K562 (cell line): ENCODE measurements at regions not wholly inside any gene's neighbourhood (a gene's known extent, or its start where the extent isn't known, plus 50 kb on each side); places are given as distances from the start of the nearest gene placed in this dataset.

Source experiments
- ADNP ChIP-seq: fragments of 200-800 bp; sonication (Bioruptor generic); IDR thresholded peaks from 2 replicates; pipeline ENCODE4 v1.6.1; 2016; ENCODE audit warnings: missing genetic modification characterization, missing compliant biosample characterization
- ASH1L ChIP-seq: fragments of 450-650 bp; IDR thresholded peaks from 2 replicates; pipeline ENCODE4 v1.6.1; 2018; ENCODE audit warnings: borderline replicate concordance, mild to moderate bottlenecking, low read depth; ENCODE audit not compliant: partially characterized antibody
- BRF1 ChIP-seq: IDR thresholded peaks from 3 replicates; pipeline ENCODE4 v1.6.1; 2011; ENCODE audit warnings: borderline replicate concordance, mild to moderate bottlenecking; ENCODE audit not compliant: insufficient read length; ENCODE audit errors: extremely low read depth
- CREB1 ChIP-seq, 2 experiments: sonication (generic) in 1 of 2; formaldehyde crosslinking in 1 of 2; IDR thresholded peaks; 2 replicates each; pipeline versions ENCODE4 v1.6.1 to v1.8.0; 2012 to 2022; ENCODE audit warnings: inconsistent platforms in 1 of 2, mild to moderate bottlenecking in 1 of 2, missing genetic modification reagents in 1 of 2, moderate library complexity in 1 of 2
- HNRNPLL ChIP-seq: fragments of 200-400 bp; formaldehyde crosslinking; IDR thresholded peaks from 2 replicates; pipeline ENCODE4 v1.6.1; 2017; ENCODE audit warnings: low read length, low read depth, mild to moderate bottlenecking; ENCODE audit not compliant: poor library complexity, severe bottlenecking
- MAFF ChIP-seq: IDR thresholded peaks from 2 replicates; pipeline ENCODE4 v1.6.1; 2012; ENCODE audit warnings: low read length, improper control_type of control experiment
- MAFK ChIP-seq: IDR thresholded peaks from 2 replicates; pipeline ENCODE4 v1.6.1; 2011; ENCODE audit warnings: low read length, improper control_type of control experiment
- NR1H2 ChIP-seq: sonication (generic); formaldehyde crosslinking; IDR thresholded peaks from 2 replicates; pipeline ENCODE4 v1.4.0; 2020; ENCODE audit warnings: mild to moderate bottlenecking, missing genetic modification reagents
- POLR2B ChIP-seq: fragments of 450-650 bp; IDR thresholded peaks from 2 replicates; pipeline ENCODE4 v1.6.1; 2018; ENCODE audit warnings: low read depth; ENCODE audit not compliant: partially characterized antibody
- PRPF4 ChIP-seq: fragments of 200-400 bp; formaldehyde crosslinking; IDR thresholded peaks from one replicate; pipeline ENCODE4 v1.6.1; 2017; ENCODE audit warnings: low read length, low read depth, mild to moderate bottlenecking; ENCODE audit not compliant: insufficient read depth, poor library complexity, severe bottlenecking
- ZBTB17 ChIP-seq: fragments of 450-650 bp; formaldehyde crosslinking; IDR thresholded peaks from 2 replicates; pipeline ENCODE4 v1.4.0; 2020; ENCODE audit warnings: mild to moderate bottlenecking
- ZFP36 ChIP-seq: fragments of 150-350 bp; IDR thresholded peaks from 2 replicates; pipeline ENCODE4 v1.6.1; 2018; ENCODE audit warnings: low read length, low read depth; ENCODE audit not compliant: partially characterized antibody
- ZNF140 ChIP-seq: fragments of 250-450 bp; sonication (Bioruptor Pico); IDR thresholded peaks from 2 replicates; pipeline ENCODE4 v1.8.0; 2021; ENCODE audit warnings: moderate library complexity, mild to moderate bottlenecking, inconsistent platforms
- ZNF282 ChIP-seq: sonication (generic); formaldehyde crosslinking; IDR thresholded peaks from 2 replicates; pipeline ENCODE4 v1.8.1; 2023; ENCODE audit warnings: missing genetic modification reagents
- ZNF644 ChIP-seq: fragments of 200-800 bp; sonication (Bioruptor generic); IDR thresholded peaks from 2 replicates; pipeline ENCODE4 v1.6.1; 2016; ENCODE audit warnings: low read depth, missing genetic modification characterization, missing compliant biosample characterization
- ZNF778 ChIP-seq: fragments of 450-650 bp; formaldehyde crosslinking; IDR thresholded peaks from 2 replicates; pipeline ENCODE4 v1.4.0; 2020; ENCODE audit warnings: mild to moderate bottlenecking, moderate library complexity
- TF ChIP-seq, protein P1 (sequence below), 2 experiments: fragments of 450-650 bp in 1 of 2; IDR thresholded peaks; 2 replicates each; pipeline ENCODE4 v1.6.1; 2011 to 2017; ENCODE audit warnings: low read depth in 2 of 2, antibody characterized with exemption in 1 of 2, borderline replicate concordance in 1 of 2, low read length in 1 of 2, mild to moderate bottlenecking in 1 of 2, mixed read lengths in 1 of 2; ENCODE audit not compliant: control insufficient read depth in 1 of 2
- TF ChIP-seq, protein P2 (sequence below): sonication (generic); formaldehyde crosslinking; IDR thresholded peaks from 2 replicates; pipeline ENCODE4 v1.8.0; 2022; ENCODE audit warnings: missing genetic modification reagents, mild to moderate bottlenecking, moderate library complexity, borderline replicate concordance
- TF ChIP-seq, protein P3 (sequence below): sonication (generic); formaldehyde crosslinking; IDR thresholded peaks from 2 replicates; pipeline ENCODE4 v1.8.1; 2023; ENCODE audit warnings: mild to moderate bottlenecking, missing genetic modification reagents
- TF ChIP-seq, protein P4 (sequence below): fragments of 450-650 bp; formaldehyde crosslinking; IDR thresholded peaks from 2 replicates; pipeline ENCODE4 v1.4.0; 2020; ENCODE audit warnings: mild to moderate bottlenecking, moderate library complexity

DNA sequence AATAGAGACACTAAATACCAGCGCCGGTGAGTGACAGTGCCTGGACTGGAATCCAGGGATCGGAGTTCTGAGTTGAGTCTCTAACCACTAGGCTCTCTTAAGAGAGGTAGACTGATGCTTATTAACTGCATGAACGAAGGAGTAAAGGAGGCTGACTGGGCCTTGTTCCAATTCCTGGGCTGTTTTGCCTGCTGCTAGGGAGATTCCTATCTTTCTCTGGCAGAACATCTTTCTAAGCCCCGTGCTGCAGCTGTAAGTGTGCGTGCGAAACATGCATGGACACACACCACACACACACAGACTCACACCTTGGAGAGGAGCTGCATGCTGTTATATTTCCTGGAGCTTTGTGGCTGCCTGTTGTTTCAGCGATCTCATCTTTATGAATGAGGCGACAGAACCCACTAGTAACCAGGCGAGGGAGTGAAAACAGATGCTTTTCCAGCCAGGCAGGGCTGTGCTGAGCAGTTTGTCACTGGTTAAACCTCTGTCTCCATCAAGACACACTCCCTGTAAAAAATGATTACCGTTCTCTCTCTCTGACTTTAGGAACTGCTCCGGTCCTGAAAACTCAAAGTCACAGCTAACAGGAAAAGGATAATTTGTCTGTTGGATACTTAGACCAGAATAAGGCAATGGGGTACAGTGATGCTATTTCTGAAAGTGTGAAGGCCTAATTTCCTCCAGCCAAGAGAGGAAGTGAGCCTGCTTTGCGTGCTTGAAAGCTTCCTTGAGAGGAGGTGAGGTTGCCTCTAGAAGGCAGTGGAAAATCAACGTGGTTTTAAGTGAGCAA lies 157.4 kb upstream of the ZNF217 start (continued):
- TF ChIP-seq, protein P1, sequence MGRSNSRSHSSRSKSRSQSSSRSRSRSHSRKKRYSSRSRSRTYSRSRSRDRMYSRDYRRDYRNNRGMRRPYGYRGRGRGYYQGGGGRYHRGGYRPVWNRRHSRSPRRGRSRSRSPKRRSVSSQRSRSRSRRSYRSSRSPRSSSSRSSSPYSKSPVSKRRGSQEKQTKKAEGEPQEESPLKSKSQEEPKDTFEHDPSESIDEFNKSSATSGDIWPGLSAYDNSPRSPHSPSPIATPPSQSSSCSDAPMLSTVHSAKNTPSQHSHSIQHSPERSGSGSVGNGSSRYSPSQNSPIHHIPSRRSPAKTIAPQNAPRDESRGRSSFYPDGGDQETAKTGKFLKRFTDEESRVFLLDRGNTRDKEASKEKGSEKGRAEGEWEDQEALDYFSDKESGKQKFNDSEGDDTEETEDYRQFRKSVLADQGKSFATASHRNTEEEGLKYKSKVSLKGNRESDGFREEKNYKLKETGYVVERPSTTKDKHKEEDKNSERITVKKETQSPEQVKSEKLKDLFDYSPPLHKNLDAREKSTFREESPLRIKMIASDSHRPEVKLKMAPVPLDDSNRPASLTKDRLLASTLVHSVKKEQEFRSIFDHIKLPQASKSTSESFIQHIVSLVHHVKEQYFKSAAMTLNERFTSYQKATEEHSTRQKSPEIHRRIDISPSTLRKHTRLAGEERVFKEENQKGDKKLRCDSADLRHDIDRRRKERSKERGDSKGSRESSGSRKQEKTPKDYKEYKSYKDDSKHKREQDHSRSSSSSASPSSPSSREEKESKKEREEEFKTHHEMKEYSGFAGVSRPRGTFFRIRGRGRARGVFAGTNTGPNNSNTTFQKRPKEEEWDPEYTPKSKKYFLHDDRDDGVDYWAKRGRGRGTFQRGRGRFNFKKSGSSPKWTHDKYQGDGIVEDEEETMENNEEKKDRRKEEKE (IDR thresholded peaks at IDR 0.05; ENCODE audit: borderline replicate concordance in 1 of 2, control insufficient read depth in 1 of 2, low read depth in 2 of 2, low read length in 1 of 2), result peak in 1 of 2 experiments; percentile 5; a peak in 1 of 4 replicates
- TF ChIP-seq, protein P2, sequence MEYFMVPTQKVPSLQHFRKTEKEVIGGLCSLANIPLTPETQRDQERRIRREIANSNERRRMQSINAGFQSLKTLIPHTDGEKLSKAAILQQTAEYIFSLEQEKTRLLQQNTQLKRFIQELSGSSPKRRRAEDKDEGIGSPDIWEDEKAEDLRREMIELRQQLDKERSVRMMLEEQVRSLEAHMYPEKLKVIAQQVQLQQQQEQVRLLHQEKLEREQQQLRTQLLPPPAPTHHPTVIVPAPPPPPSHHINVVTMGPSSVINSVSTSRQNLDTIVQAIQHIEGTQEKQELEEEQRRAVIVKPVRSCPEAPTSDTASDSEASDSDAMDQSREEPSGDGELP (CRISPR knock-in tag), result peak; percentile 72
- TF ChIP-seq NR1H2 (CRISPR knock-in tag), result no peak
- no peak for TF ChIP-seq HNRNPLL
- TF ChIP-seq MAFK, result 0 out of 2 replicates have a peak, but pooled peaks have one; percentile 25
- TF ChIP-seq, protein P3, sequence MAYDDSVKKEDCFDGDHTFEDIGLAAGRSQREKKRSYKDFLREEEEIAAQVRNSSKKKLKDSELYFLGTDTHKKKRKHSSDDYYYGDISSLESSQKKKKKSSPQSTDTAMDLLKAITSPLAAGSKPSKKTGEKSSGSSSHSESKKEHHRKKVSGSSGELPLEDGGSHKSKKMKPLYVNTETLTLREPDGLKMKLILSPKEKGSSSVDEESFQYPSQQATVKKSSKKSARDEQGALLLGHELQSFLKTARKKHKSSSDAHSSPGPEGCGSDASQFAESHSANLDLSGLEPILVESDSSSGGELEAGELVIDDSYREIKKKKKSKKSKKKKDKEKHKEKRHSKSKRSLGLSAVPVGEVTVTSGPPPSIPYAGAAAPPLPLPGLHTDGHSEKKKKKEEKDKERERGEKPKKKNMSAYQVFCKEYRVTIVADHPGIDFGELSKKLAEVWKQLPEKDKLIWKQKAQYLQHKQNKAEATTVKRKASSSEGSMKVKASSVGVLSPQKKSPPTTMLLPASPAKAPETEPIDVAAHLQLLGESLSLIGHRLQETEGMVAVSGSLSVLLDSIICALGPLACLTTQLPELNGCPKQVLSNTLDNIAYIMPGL (CRISPR knock-in tag), result no peak
- TF ChIP-seq POLR2B, result no peak
- TF ChIP-seq MAFF, result no peak
- TF ChIP-seq, protein P4, sequence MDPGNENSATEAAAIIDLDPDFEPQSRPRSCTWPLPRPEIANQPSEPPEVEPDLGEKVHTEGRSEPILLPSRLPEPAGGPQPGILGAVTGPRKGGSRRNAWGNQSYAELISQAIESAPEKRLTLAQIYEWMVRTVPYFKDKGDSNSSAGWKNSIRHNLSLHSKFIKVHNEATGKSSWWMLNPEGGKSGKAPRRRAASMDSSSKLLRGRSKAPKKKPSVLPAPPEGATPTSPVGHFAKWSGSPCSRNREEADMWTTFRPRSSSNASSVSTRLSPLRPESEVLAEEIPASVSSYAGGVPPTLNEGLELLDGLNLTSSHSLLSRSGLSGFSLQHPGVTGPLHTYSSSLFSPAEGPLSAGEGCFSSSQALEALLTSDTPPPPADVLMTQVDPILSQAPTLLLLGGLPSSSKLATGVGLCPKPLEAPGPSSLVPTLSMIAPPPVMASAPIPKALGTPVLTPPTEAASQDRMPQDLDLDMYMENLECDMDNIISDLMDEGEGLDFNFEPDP, result no peak
- TF ChIP-seq ZNF644, result 0 out of 2 replicates have a peak, but pooled peaks have one; percentile 21
- TF ChIP-seq ZBTB17 (CRISPR knock-in tag), result no peak
- TF ChIP-seq PRPF4, result no peak
- no peak for TF ChIP-seq ZNF282 (CRISPR knock-in tag)
- no peak for TF ChIP-seq ZFP36
- peak; percentile 82 for TF ChIP-seq ADNP (tag)
- TF ChIP-seq ASH1L, result no peak
- TF ChIP-seq ZNF140 (CRISPR knock-in tag), result no peak
- no peak for TF ChIP-seq ZNF778 (CRISPR knock-in tag)
- no peak for TF ChIP-seq CREB1 (IDR thresholded peaks at IDR 0.05)
- no peak for TF ChIP-seq CREB1 (CRISPR knock-in tag; IDR thresholded peaks at IDR 0.05)
- no peak for TF ChIP-seq BRF1
